Right atrium auricular region (tissue), 2 donors: ENCODE measurements at regions not wholly inside any gene's neighbourhood (a gene's known extent, or its start where the extent isn't known, plus 50 kb on each side); places are given as distances from the start of the nearest gene placed in this dataset.

Experiments
- DNase-seq: peaks from one replicate; pipeline ENCODE4 v3.0.0-alpha.2; 2019; ENCODE audit warnings: low spot score
- H3K27ac ChIP-seq, 2 donors: fragments of 200-600 bp; sonication (generic); 1 replicate in 1 of 2; 2 replicates in 1 of 2; pipeline ENCODE4 v1.5.1; 2016 to 2019
- H3K27me3 ChIP-seq, 2 donors: fragments of 200-600 bp; sonication (generic); one replicate each; pipeline versions ENCODE4 v1.5.1 to v1.6.0; 2017 to 2019
- H3K36me3 ChIP-seq: fragments of 200-600 bp; sonication (generic); one replicate; pipeline ENCODE4 v1.5.1; 2016
- H3K4me1 ChIP-seq, 2 donors: fragments of 200-600 bp; sonication (generic); one replicate each; pipeline versions ENCODE4 v1.5.1 to v1.6.0; 2017 to 2019
- H3K4me3 ChIP-seq, 2 donors: fragments of 200-600 bp; sonication (generic); 1 replicate in 1 of 2; 2 replicates in 1 of 2; pipeline ENCODE4 v1.5.1; 2017 to 2019; ENCODE audit warnings: mild to moderate bottlenecking in 1 of 2, moderate library complexity in 1 of 2
- H3K9me3 ChIP-seq, 2 donors: fragments of 200-600 bp; sonication (generic); one replicate each; pipeline ENCODE4 v1.5.1; 2019
- CTCF ChIP-seq, 2 donors: fragments of 200-600 bp; sonication (generic); IDR thresholded peaks; one replicate each; pipeline ENCODE4 v1.5.1; 2019; ENCODE audit warnings: antibody characterized with exemption in 2 of 2

GRCh38 chrX:122770581-122770980 lies 413.5 kb upstream of the GRIA3 start:
- no peak overlapping the region for H3K4me3 ChIP-seq
- no peaks in the 10 kb centered on the region for H3K27me3 ChIP-seq
- DNase-seq, result no peak
- no peak overlapping the region for H3K27ac ChIP-seq
- no peaks in the 10 kb centered on the region for H3K4me1 ChIP-seq
- H3K36me3 ChIP-seq, result no peaks in the 10 kb centered on the region
- no peak for TF ChIP-seq CTCF (IDR thresholded peaks at IDR 0.05)
- peaks cover 0 to 6% of the 10 kb centered on the region in 2 donors for H3K9me3 ChIP-seq

- Histone ChIP-seq H3K36me3 (no peaks in the 10 kb centered on the region), H3K9me3 (peaks cover 0 to 16% of the 10 kb centered on the region in 2 donors), H3K4me1 (no peaks in the 10 kb centered on the region), H3K27ac (no peak overlapping the region), H3K27me3 (no peaks in the 10 kb centered on the region), H3K4me3 (no peak overlapping the region)
- DNase-seq, result no peak
- TF ChIP-seq CTCF (IDR thresholded peaks at IDR 0.05), result no peak
These were observed 412.1 kb upstream of the GRIA3 start for GRCh38 chrX:122771933-122772332.

GRCh38 chrX:122777766-122778165 lies 406.3 kb upstream of the GRIA3 start:
- no peak for TF ChIP-seq CTCF (IDR thresholded peaks at IDR 0.05)
- no peak overlapping the region for H3K27ac ChIP-seq
- no peak for DNase-seq
- H3K27me3 ChIP-seq, result no peaks in the 10 kb centered on the region
- no peak overlapping the region for H3K4me3 ChIP-seq
- no peaks in the 10 kb centered on the region for H3K36me3 ChIP-seq
- H3K4me1 ChIP-seq, result no peaks in the 10 kb centered on the region
- H3K9me3 ChIP-seq, result peaks cover 0 to 17% of the 10 kb centered on the region in 2 donors

GRCh38 chrX:122783918-122784317 lies 400.2 kb upstream of the GRIA3 start:
- TF ChIP-seq CTCF (IDR thresholded peaks at IDR 0.05), result no peak

GRCh38 chrX:122787231-122787630 lies 396.8 kb upstream of the GRIA3 start:
- Histone ChIP-seq H3K27me3 (no peaks in the 10 kb centered on the region), H3K4me3 (no peak overlapping the region), H3K27ac (no peak overlapping the region), H3K4me1 (no peaks in the 10 kb centered on the region), H3K36me3 (no peaks in the 10 kb centered on the region), H3K9me3 (peaks cover 0 to 13% of the 10 kb centered on the region in 2 donors)
- DNase-seq, result no peak
- TF ChIP-seq CTCF (IDR thresholded peaks at IDR 0.05), result no peak

More at GRCh38 chrX:122783918-122784317, 400.2 kb upstream of the GRIA3 start:
- Histone ChIP-seq H3K36me3 (no peaks in the 10 kb centered on the region), H3K27ac (no peak overlapping the region), H3K9me3 (peaks cover 0 to 20% of the 10 kb centered on the region in 2 donors), H3K4me3 (no peak overlapping the region), H3K27me3 (no peaks in the 10 kb centered on the region), H3K4me1 (no peaks in the 10 kb centered on the region)
- no peak for DNase-seq

- TF ChIP-seq CTCF (IDR thresholded peaks at IDR 0.05), result no peak
- Histone ChIP-seq H3K27ac (no peak overlapping the region), H3K27me3 (no peaks in the 10 kb centered on the region), H3K9me3 (peaks cover 0 to 13% of the 10 kb centered on the region in 2 donors), H3K4me3 (no peak overlapping the region), H3K36me3 (no peaks in the 10 kb centered on the region), H3K4me1 (no peaks in the 10 kb centered on the region)
- no peak for DNase-seq
These were observed 395.9 kb upstream of the GRIA3 start for GRCh38 chrX:122788216-122788615.
